Activated B cell treated with CpG ODN at 0.5 μM for 24 hours (primary cell): ENCODE measurements at regions not wholly inside any gene's neighbourhood (a gene's known extent, or its start where the extent isn't known, plus 50 kb on each side); places are given as distances from the start of the nearest gene placed in this dataset.

Source experiments
- ATAC-seq: fragments of 200-7000 bp; cut with Tn5 transposase; one replicate; pipeline ENCODE4 v1.10.0; 2021; ENCODE audit warnings: low read depth, mild to moderate bottlenecking, moderate library complexity
- CTCF ChIA-PET: fragments of 350-600 bp; sonication (Branson Sonifier 250); formaldehyde crosslinking; loops from one replicate; lab custom pipeline; 2021; ENCODE audit warnings: antibody characterized with exemption; lab: Charles Lee
- POLR2A ChIA-PET: fragments of 350-600 bp; sonication (Branson Sonifier 250); formaldehyde crosslinking; loops from one replicate; lab custom pipeline; 2021; ENCODE audit warnings: antibody characterized with exemption; lab: Charles Lee
- DNase-seq: peaks from one replicate; pipeline ENCODE4 v3.0.0; 2022
- H3K27ac Mint-ChIP-seq: one replicate; pipeline ENCODE4 v1.8.0; 2020; ENCODE audit warnings: mixed read lengths
- H3K27me3 Mint-ChIP-seq: one replicate; pipeline ENCODE4 v1.8.0; 2021; ENCODE audit warnings: mixed read lengths
- H3K36me3 Mint-ChIP-seq: one replicate; pipeline ENCODE4 v1.8.0; 2021; ENCODE audit warnings: low read depth, mixed read lengths
- H3K4me1 Mint-ChIP-seq: one replicate; pipeline ENCODE4 v1.8.0; 2021; ENCODE audit warnings: mixed read lengths
- H3K4me3 Mint-ChIP-seq: one replicate; pipeline ENCODE4 v1.8.0; 2020; ENCODE audit warnings: mild to moderate bottlenecking, mixed read lengths
- H3K9me3 Mint-ChIP-seq: one replicate; pipeline ENCODE4 v1.8.0; 2020; ENCODE audit warnings: mixed read lengths
- CTCF ChIP-seq: fragments of 200-600 bp; IDR thresholded peaks from one replicate; pipeline ENCODE4 v1.8.0; 2022; ENCODE audit warnings: antibody characterized with exemption, mild to moderate bottlenecking
- intact Hi-C: fragments of 100-400 bp; cut with micrococcal nuclease; formaldehyde crosslinking; loops from one replicate; pipeline ENCODE4 v1.15.1; 2024

- peaks cover 17% of the 10 kb centered on the region for H3K9me3 Mint-ChIP-seq
- no peak for TF ChIP-seq CTCF
- intact Hi-C loops, result no loop called here
- H3K36me3 Mint-ChIP-seq, result no peaks in the 10 kb centered on the region
- ChIA-PET POLR2A (no interaction called here), CTCF (no interaction called here)
- H3K27ac Mint-ChIP-seq, result no peak overlapping the region
- ATAC-seq, result no peak
- H3K4me3 Mint-ChIP-seq, result no peak overlapping the region
- H3K27me3 Mint-ChIP-seq, result no peaks in the 10 kb centered on the region
- no peaks in the 10 kb centered on the region for H3K4me1 Mint-ChIP-seq
- DNase-seq, result no peak
Observed at GRCh38 chr9:2557693-2558092, 63.9 kb upstream of the VLDLR start.

DNA sequence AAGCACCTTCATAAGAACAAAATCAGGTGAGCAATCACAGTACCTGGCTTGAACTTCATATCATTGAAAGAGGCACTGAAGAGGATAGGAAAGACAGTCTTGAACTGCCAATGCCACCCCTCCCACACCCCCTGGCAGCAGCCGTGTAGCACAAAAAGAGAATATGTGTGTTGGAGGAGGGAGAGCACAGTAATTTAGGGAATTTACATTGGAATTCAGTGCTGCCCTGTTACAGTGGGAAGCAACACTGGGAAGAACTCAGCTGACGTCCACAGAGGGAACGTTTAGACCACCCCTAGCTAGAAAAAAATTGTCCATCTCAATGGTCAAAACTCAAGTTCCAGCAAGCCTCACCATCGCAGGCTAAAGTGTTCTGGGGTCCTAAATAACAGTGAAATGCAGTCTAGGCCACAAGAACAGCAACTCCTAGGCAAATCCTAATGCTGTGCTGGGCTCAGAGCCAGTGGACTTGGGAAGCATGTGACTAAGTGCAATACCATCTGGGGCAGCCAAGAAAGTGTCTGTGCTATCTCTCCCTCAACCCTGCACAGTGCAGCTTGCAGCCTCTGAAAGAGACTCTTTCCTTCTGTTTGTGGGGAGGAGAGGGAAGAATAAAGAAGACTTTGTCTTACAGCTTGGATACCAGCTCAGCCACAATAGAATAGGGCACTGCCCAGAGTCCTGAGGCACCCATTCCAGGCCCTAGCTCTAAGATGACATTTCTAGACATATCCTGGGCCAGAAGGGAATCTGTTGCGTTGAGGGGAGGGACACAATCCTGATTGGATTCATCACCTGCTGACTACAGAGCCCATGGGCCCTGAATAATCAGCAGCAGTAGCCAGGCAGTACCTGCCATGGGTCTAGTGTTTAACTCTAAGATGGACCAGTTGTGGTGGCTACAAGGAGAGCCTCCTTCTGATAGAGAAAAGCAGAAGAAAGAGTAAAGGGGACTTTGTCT is 62.1 kb upstream of the VLDLR start:
- intact Hi-C loops, result no loop called here
- H3K4me1 Mint-ChIP-seq, result no peaks in the 10 kb centered on the region
- no peak for DNase-seq
- H3K36me3 Mint-ChIP-seq, result no peaks in the 10 kb centered on the region
- H3K4me3 Mint-ChIP-seq, result no peak overlapping the region
- no peak for TF ChIP-seq CTCF
- no peak overlapping the region for H3K27ac Mint-ChIP-seq
- no peak for ATAC-seq
- peaks cover 17% of the 10 kb centered on the region for H3K9me3 Mint-ChIP-seq
- H3K27me3 Mint-ChIP-seq, result no peaks in the 10 kb centered on the region
- POLR2A ChIA-PET, result no interaction called here
- CTCF ChIA-PET, result no interaction called here

- ChIA-PET POLR2A (no interaction called here), CTCF (no interaction called here)
- Mint-ChIP-seq H3K36me3 (no peaks in the 10 kb centered on the region), H3K4me3 (no peak overlapping the region), H3K4me1 (no peaks in the 10 kb centered on the region), H3K9me3 (peaks cover 17% of the 10 kb centered on the region), H3K27ac (no peak overlapping the region), H3K27me3 (no peaks in the 10 kb centered on the region)
- intact Hi-C loops, result no loop called here
- DNase-seq (no peak), ATAC-seq (no peak)
- TF ChIP-seq CTCF, result no peak
Observed at GRCh38 chr9:2560180-2560579, 61.4 kb upstream of the VLDLR start.

DNA sequence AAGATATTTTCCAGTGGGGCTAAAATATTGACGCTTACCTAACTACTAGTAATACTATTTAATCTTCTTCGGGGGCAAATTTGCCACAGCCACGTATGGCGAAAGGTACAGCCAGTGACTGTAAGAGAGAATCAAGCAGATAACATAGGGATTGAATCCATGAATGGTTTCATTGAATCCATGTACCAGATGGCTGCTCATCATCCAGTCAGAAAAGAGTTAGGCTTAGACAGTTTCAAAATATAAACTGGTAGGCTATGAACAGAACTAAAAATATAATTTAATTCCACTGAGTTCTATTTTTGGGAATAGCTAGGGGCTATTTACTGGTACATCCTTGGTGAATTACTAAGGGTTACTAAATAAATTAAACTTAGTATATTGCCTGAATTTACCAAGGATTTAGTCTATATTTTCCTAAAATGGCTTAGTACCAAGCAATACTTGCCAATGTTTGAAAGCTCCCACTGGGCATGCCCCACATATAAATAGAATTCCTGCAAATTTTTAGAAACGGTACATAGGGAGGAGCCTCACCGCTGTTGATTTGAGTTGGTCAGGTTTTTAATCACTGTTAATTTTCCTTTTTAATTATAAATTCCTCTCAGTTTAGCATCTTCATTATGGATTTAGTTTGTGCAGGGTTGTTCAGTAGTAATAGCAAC is 55.8 kb upstream of the VLDLR start:
- POLR2A ChIA-PET, result no interaction called here
- ATAC-seq, result no peak

More for the DNA sequence above, 55.8 kb upstream of the VLDLR start:
- CTCF ChIA-PET, result no interaction called here
- intact Hi-C loops, result no loop called here
- TF ChIP-seq CTCF, result no peak
- H3K27me3 Mint-ChIP-seq, result no peaks in the 10 kb centered on the region
- peaks cover 4% of the 10 kb centered on the region for H3K9me3 Mint-ChIP-seq
- no peak overlapping the region for H3K27ac Mint-ChIP-seq
- H3K4me3 Mint-ChIP-seq, result no peak overlapping the region
- H3K4me1 Mint-ChIP-seq, result no peaks in the 10 kb centered on the region
- no peak for DNase-seq
- H3K36me3 Mint-ChIP-seq, result no peaks in the 10 kb centered on the region
